GM19468 (cell line): ENCODE measurements at regions not wholly inside any gene's neighbourhood (a gene's known extent, or its start where the extent isn't known, plus 50 kb on each side); places are given as distances from the start of the nearest gene placed in this dataset.
"Not testable (repeated sequence)": the region's sequence is repeated elsewhere in the genome, so short reads cannot be mapped to it uniquely, and the experiment has no call there.

Source experiments
- ATAC-seq: cut with Tn5 transposase; IDR thresholded peaks from one replicate; pipeline ENCODE4 v1.9.1; 2021; ENCODE audit warnings: mild to moderate bottlenecking, moderate library complexity, moderate number of reproducible peaks; ENCODE audit not compliant: unreplicated experiment; ENCODE audit errors: extremely low read depth

DNA sequence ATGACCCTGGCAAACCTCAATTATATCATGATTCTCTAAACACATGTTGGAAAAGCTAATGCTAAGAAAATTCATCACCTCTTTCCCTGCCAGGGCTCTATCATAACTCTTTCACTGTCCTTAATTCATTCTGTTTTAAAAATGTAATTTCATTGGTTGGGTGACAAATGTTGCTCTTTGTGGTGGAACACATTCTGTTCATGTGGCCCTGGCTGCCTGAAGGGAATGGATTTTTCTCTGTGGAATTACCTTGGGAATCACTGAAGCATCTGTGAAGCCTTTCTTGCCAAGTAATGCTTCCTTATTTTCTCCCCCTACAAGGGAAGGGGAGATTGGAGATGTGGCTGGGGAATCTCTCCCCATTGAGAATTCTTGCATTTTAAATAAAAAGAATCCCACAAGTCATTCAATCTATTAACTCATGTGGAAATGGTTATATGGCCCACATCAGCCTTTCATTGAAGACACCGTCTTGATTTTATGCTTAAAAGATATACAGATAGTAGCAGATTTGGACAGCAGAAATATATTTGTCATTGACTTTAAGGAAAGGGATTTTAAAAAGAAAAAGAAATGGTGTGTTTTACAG is 201.8 kb upstream of the NMUR2 start:
- no peak for ATAC-seq

DNA sequence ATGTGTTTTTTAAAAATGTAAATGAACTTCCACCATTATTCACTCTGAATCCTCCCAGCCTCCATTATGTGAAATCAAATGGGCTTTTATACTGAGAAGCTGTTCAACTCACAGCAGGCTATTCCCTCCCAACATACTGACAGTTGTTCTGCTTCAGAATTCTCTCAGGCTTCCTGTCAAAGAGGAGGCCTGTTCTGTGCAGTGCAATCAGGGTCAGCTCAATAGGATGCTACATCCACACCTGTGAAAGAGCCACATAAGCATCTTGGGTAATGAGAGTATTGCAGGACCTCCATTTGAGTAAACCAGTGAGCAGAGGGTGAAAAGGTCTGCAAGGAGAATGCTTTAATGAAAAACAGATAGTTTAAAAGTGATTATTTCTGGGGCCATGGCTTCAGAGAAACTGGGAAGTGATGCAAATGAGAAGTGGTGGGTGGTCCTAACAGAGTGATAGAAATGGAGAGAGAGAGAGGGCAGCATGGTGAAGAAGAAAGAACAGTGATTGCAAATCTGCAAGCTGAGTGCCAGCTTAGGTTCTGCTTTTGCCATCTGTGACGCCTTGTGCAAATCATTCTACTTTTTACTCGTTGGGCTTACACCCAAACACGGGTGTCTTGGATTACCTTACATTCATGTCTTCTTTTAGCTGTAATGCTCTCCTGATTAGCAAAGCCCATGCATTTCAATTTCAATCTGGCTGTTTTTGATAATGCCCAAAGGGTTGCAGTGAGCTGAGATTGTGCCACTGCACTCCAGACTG is 202.5 kb upstream of the NMUR2 start:
- no peak for ATAC-seq

DNA sequence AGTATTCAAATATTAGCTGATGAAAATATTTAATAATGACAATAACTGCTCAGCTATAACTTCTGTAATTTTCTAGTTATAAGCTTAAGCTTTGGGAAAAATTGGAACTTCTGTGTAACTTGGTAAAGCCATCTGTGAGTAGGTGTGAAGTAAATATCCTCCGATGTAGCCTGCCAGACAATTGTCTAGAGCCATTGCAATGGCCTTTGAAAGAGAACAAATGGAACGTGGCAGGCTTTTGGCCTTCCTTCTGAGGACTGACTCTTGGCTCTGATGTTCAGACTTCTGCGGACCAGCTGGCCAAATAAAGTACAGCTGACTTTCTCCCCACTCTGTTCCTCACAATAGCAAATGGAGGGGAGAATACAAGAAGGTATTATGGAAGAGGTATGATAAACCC is 203.4 kb upstream of the NMUR2 start:
- no peak for ATAC-seq

DNA sequence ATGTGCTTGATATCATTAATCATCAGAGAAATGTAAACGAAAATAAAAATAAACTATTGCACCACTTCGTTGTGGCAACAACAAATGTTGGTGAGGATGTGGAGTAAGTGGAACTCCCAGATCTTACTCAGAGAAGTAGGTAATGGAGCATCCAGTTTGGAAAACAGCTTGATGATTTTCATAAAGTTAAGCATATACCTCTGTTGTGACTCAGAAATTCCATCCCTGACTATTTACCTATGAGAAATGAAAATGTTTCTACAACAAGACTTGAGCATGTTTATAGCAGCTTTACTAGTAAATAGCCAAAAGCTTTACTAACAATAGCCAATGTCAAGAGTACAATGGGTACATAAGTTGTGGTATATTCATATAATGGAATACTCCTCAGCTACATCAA is 214.7 kb upstream of the NMUR2 start:
- no peak for ATAC-seq

DNA sequence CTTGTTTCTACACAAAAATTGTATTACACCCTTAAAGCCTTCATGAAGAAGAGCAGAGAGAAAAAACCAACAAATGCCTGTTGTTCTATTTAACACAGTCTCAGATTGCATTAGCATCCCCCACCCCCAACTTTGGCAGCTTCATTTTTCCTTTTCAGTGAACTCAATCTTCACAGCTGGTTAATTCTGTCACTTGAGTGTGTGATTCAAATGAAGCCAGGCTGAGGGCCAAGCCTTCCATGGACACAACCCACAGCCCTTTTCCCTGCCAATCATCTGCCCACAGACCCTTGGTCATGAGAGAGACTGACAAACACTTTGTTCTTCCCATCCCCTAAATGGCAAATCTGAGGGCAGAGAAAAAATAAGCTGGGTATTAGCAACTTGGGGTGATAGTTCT is 217.5 kb upstream of the NMUR2 start:
- ATAC-seq: no peak

DNA sequence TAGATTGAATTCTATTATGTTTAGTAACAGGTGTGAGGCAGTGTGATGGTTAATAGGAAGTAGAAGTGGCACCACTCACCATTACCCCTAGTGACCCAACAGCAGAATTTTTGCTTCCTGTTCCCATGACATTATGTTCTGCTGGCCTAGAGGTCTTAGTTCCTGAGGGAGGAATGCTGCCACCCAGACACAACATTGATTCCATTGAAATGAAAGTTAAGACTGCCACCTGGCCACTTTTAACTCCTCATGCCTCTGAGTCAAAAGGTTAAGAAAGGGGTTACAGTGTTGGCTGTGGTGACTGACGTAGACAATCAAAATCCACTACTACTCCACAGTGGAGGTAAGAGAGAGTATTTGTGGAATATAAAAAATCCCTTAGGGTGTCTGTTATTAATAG is 218.9 kb upstream of the NMUR2 start:
- no peak for ATAC-seq

DNA sequence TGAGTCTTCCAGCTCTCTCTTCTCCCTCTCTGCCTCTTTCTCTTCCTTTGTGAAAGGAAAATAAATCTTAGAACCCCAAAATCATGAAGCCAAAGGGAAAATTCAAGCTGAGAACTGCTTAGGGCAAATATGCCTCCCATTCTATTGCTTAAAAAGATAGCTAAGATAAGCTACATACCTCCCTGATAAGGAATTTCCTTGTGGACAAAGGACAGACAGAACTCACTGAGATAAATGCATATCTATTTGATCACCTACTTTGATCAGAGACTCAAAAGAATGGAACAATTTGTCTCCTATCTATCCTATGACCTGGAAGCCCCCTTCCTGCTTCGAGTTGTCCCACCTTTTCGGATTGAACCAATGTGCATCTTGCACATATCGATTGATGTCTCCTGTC is 220.6 kb upstream of the NMUR2 start:
- ATAC-seq: no peak

DNA sequence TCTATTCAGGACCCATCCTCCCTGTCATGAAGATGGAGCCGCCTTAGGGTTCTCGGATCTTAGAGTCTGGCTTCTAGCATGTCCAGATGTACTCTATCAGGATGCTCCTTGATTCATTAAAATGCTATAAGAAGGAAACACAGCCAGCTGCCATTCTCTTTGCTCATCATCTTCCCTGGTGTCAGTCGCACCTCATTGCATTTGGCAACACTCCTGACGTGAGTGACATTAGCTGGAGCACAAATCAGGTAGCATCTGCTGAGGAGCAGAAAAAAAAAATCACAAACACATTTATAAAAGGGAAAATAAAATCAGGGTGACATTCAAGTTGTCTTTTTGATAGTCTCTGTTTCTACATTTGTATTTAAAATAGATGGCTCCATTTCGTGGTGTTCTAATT is 226.1 kb upstream of the NMUR2 start:
- no peak for ATAC-seq

DNA sequence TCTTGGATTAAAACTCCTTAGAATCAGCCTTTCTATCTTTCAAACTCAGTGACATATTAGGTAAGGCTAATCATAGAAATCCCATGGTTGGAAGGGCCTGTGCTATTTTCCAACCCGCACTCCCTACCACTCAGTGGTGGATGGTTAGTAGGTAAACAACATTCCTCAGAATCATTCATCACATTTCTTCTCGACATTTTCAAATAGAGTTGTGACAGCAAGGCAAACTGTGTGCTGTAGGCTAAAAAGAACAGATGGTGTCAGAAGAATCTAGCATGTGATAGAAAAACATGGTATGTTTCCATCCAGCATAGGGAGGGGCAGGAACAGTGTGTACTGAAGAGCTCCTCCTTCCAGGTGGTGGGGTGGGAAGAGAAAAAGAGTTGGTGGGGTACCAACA is 227.3 kb upstream of the NMUR2 start:
- ATAC-seq: no peak

DNA sequence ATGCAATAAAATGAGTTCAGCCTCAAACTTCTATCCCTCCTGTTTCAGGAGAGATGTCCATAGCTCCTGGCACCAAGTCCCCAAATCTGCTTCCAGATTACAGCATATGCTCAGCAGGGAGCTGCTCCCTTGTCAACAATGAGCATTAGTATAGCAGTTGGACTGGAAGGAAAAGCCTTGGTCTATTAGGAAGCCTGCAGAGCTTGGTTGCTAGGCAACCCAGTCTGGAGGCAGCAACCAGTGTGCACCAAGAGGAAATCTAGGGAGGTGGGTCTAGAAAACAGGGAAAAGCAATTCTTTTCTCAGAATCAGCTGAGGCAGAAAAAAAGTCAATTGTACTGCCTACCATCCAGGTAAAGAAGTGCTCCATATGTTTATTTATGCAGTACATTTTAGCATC is 229.5 kb upstream of the NMUR2 start:
- no peak for ATAC-seq

DNA sequence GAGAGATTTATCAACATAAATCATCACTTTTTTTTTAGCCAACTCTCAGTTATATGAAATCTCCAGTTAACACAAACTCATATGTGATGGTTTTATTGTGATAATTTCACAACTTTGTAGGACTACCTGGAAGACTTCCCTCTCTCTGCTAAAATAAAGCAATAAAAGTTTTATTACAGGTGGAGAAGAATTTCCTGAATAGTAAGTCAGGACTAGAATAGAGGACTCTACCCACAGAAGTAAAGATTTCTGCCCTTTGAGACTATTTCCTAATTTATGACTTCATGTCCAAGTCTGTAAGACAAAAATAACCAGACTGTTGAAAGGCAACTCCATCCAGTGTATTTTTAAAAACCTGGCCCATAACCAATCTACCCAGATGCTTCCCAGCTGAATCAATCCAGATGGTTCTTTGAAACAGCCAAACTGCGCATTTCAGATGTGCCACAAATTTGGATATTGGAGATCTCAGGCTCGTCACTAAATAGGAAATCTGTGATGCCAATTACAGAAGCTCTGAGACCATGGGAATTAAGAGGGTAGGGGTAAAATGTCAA is 234.0 kb upstream of the NMUR2 start:
- ATAC-seq: no peak

DNA sequence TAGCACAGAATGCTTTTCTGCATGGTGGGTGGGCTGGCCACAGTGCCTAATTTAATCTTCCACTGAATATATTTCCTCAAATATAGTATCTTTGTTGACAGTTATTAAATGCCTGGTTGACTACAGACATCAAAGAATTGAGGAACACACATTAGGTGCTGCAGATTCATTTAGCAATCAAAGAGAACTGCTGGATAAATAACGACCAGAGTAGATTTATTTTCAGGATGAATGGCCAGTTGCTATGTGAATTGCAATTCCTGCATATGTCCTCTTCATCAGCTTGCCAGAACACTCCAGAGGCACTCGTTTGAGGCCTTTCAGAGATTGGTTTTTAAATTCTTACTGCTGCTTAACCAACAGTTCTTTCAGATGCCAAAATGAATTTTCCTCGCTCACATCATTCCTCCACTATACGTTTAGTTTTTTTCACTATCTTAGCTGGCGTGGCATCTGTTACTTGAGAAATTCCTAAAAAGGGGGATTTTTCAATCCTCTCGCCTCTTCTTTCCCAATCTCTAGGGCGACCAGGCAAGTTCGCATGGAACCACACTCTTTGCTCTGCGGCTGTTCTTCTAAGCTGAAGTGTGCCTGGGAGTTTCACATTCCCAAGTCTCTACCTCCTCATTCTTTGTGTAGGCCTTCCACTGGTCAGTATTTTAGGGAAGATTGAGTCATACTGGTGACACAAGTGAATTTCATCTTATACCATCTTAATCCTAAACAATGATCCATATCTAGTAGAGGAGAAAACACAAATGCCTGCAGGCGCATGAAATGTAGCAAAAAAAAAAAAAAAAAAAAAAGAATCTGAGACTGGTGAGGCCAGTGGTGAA is 237.1 kb upstream of the NMUR2 start:
- ATAC-seq: no peak

DNA sequence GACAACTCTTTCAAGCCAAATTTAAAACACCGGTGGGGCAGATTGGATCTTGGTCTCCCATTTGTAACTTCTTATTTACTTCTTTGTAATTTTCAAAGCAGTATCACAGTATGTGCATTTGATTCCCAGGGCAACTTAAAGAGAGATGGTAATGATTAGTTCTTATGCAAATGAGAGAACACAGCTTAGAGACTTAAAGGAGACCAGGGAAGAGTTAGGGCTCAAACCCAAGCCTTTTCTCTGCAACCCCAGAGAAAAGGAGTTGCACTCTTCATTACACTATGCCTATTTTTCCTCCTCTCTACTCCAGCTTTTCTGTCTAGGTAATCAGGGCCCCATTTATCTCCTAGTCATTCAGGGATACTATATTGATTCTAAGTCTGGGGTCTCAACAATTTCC is 237.8 kb upstream of the NMUR2 start:
- ATAC-seq: no peak

DNA sequence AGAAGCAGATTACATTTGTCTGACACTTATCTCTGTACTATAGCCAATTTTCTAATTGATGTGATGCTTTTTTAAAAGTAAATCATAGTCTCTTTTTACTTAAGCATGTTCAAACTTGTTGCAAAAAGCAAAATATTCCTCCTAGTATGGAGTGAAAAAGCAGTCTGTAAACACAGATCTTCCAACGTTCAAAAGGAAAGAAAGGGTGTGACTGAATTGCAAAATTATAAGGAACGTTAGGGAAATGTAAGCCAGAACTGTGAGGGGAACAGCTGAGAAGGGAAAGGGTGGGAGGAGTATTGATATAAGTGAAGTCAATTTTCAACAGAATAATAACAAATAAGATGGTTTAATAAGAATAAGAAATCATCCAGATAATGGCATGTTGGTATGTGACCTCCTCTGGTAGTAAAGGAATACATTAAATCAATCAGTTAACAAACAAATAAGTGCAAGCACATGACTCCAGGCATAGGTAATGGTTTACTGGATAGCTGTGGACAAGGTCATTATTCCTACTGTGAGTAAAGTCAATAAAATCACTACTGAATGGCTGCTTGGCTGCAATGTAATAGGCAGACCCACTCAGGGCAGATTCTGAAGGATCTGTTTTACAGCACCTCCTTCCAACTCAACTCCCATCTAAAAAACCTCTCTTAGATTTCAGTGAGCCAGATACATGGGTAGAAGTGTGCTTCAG is 239.1 kb upstream of the NMUR2 start:
- no peak for ATAC-seq

DNA sequence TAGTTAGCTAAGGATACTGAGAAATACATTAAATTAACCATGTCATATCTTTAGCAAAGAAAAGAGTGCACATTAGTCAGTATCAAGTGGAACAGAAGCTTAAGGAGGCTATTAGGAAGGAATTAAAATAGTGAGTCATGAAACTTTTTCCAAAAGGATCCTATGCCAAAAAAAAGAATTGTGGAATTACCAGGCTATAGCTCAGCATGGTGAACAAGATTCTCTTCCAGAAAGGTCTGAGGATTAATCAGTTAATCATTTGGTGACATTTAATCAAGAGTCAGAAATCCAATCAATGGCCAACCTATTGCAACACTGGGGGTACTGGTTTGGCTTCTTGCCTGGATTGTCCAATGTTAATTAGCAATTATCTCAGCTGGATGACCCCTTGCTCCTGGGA is 244.5 kb upstream of the NMUR2 start:
- no peak for ATAC-seq

DNA sequence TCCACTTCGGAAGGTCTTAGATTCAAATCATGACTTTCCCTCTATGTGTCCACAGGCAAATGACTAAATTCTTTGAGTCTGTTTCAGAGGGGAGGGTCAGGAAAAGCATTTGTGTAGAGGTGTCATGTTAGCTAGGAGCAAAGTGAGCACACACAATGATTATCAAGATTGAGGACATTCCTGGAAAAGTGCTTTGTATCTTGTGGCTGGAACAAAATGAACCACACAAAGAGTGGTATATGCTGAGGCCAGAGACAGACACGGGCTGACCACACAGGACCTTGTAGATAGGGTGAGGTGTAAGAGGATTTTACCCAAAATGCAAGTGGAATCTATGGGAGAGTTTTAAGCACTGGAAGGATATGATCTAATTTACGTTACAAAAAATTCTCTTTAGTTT is 245.3 kb upstream of the NMUR2 start:
- no peak for ATAC-seq

DNA sequence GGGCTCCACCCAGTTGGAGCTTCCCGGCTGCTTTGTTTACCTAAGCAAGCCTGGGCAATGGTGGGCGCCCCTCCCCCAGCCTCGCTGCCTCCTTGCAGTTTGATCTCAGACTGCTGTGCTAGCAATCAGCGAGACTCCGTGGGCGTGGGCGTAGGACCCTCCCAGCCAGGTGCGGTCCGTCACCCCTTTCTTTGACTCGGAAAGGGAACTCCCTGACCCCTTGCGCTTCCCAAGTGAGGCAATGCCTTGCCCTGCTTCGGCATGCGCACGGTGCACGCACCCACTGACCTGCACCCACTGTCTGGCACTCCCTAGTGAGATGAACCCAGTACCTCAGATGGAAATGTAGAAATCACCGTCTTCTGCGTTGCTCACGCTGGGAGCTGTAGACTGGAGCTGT is 254.4 kb upstream of the NMUR2 start:
- not testable (repeated sequence) for ATAC-seq

DNA sequence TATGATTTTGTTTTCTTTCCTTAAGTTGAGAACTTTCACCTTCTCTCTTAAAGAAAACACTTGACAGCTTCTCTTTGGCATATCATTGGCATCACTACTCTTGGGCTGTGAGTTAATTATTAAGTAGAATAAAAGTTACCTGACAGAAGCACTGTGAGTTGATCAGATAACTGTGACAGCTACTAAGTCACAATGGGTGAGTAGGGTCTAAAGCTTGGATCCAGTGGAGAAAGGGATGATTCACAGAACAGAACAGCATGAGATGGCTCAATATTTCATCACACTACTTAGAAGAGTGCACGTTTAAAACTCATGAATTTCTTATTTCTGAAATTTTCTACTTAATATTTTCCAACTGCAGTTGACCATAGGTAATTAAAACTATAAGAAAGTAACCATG is 268.5 kb upstream of the NMUR2 start:
- ATAC-seq: no peak

DNA sequence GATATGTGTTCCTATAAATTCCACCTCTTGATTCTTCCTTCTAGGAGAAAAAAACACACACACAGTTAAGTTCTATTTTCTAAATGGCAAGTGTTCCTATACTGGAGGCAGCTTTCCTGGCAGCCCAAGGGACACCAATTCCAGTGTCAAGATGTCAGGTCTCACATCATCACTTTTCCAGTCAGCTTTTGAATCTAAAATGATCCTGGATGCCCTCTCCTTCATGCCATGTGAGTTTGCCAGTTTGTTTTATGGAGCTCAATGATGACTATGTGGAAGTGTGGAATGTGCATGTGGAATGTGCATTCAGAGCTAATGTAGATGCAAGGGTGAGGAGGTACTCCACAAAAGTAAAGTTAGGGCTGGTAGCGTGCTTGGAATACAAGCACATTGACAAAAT is 269.3 kb upstream of the NMUR2 start:
- ATAC-seq: no peak

DNA sequence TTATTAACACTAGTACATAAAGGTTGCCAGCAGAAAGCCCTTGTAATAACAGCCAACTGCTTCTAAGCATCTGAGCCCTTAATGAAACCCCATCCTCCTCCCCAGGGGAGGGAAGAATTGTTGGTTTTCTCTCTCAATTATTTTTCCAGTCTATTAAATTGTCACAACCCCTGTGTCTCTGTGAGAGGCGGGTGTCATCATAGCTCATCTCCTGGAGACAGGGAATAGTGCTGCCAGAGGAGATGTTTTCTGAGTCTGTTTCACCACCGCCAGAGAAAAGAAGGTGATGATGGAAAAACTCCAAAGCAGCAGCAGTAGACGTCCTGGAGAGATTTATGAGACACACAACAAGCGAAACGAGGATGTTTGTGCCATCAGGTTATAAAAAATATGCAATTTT is 271.1 kb upstream of the NMUR2 start:
- ATAC-seq: no peak

DNA sequence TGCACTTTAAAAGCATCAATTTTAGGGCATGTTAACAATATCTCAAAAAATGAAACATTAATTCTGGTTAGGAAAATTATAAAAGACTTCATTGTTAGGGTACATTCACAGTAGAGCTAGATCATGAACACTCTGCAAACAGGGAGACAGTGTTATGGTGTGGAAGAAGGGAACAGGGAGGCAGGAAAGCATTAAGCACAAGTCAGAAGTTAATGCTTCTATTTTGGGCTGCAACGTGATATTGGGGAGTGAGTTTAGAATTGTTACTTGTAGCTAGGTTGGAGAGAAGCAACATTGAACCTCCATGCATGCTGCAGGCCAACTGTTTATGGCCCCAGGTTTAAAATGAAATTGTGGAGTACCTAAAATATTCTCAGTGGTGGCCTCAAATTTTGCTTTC is 278.1 kb upstream of the NMUR2 start:
- no peak for ATAC-seq
